ENCODE measurements at regions not wholly inside any gene's neighbourhood (a gene's known extent, or its start where the extent isn't known, plus 50 kb on each side); places are given as distances from the start of the nearest gene placed in this dataset.

DNA sequence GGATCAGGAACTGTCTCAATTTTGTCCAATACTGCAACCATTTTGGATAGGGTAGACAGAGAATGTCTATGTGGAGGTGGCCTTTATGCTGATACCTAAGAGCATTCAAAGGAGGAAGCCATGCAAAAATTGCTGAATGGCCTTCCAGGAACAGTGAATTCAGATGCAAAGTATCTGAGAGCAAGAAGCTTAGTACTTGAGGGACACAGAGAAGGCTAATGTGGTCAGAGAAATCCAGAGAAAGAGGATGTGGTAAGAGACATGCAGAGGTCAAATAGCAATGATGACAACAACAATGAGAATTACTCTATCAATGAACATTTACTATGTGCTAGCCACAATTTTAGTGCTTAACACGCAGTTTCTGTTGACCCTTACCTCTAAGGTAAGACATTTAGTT, 785.6 kb upstream of the KLHL1 start:
- TF ChIP-seq, protein P1, sequence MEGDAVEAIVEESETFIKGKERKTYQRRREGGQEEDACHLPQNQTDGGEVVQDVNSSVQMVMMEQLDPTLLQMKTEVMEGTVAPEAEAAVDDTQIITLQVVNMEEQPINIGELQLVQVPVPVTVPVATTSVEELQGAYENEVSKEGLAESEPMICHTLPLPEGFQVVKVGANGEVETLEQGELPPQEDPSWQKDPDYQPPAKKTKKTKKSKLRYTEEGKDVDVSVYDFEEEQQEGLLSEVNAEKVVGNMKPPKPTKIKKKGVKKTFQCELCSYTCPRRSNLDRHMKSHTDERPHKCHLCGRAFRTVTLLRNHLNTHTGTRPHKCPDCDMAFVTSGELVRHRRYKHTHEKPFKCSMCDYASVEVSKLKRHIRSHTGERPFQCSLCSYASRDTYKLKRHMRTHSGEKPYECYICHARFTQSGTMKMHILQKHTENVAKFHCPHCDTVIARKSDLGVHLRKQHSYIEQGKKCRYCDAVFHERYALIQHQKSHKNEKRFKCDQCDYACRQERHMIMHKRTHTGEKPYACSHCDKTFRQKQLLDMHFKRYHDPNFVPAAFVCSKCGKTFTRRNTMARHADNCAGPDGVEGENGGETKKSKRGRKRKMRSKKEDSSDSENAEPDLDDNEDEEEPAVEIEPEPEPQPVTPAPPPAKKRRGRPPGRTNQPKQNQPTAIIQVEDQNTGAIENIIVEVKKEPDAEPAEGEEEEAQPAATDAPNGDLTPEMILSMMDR (IDR thresholded peaks at IDR 0.05; ENCODE audit: low read depth, low read length): no peak
- TF ChIP-seq EZH2phosphoT487 (IDR thresholded peaks at IDR 0.05; ENCODE audit: low read depth): no peak

Measured in OCI-LY3 (cell line).